ENCODE measurements at regions not wholly inside any gene's neighbourhood (a gene's known extent, or its start where the extent isn't known, plus 50 kb on each side); places are given as distances from the start of the nearest gene placed in this dataset.

DNA sequence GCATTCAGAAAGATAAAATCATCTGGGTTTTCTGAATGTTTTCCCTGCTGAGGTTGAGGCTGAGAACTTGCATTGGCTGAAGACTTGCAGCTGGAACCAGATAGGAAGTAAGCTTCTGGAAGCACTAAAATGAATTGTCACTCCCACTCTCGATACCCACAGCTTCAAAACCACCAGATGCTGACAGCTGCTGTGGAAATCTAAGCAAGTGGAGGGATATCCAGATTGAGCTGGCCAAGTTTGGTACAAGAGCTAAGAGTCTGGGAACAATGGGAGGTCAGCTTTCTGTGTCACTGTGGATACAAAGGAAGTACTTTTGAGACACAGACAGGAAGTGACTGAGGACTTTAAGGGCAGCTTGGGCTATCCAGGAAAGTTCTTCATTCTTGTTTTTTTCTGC, 51.3 kb upstream of the CD44 start:
- H3K9me3 ChIP-seq (ENCODE audit: control insufficient read depth, insufficient read depth, low read length), result no peaks in the 10 kb centered on the region
- no peak overlapping the region for H3K4me3 ChIP-seq (ENCODE audit: low read length)
- DNase-seq (peak in 1 of 2 donors; percentile 36), ATAC-seq (no peak)
- Mint-ChIP-seq H3K27ac (peak overlapping the region in 1 of 2 donors; percentile 54), H3K9me3 (no peaks in the 10 kb centered on the region), H3K4me1 (peaks cover 33 to 39% of the 10 kb centered on the region in 2 donors), H3K36me3 (no peaks in the 10 kb centered on the region), H3K27me3 (ENCODE audit: low read depth in 2 of 2) (peaks cover 0 to 4% of the 10 kb centered on the region in 2 donors), H3K4me3 (no peak overlapping the region)
- no peak overlapping the region for H3K27ac ChIP-seq (ENCODE audit: low read length)
- H3K27me3 ChIP-seq (ENCODE audit: control insufficient read depth, insufficient read depth, low read length), result no peaks in the 10 kb centered on the region
- no peaks in the 10 kb centered on the region for H3K36me3 ChIP-seq (ENCODE audit: control insufficient read depth, insufficient read depth, low read length)
- intact Hi-C loops (cut with micrococcal nuclease), result loop anchor here (10.0 kb wide), 1 partner anchor 433 kb away; no protein-coding TSS in a partner anchor
- WGBS (ENCODE audit: insufficient coverage), result no CpG with 5 or more reads among the region's 1 CpG
- H3K4me1 ChIP-seq (ENCODE audit: control insufficient read depth, insufficient read depth, low read length), result peaks cover 33% of the 10 kb centered on the region
- no peak for TF ChIP-seq CTCF (IDR thresholded peaks at IDR 0.05)

- Histone ChIP-seq H3K4me3 (ENCODE audit: low read length) (no peak overlapping the region), H3K9me3 (ENCODE audit: control insufficient read depth, insufficient read depth, low read length) (no peaks in the 10 kb centered on the region), H3K27ac (ENCODE audit: low read length) (no peak overlapping the region), H3K27me3 (ENCODE audit: control insufficient read depth, insufficient read depth, low read length) (no peaks in the 10 kb centered on the region), H3K36me3 (ENCODE audit: control insufficient read depth, insufficient read depth, low read length) (no peaks in the 10 kb centered on the region), H3K4me1 (ENCODE audit: control insufficient read depth, insufficient read depth, low read length) (peaks cover 28% of the 10 kb centered on the region)
- no peak for TF ChIP-seq CTCF (IDR thresholded peaks at IDR 0.05)
- no peak overlapping the region for H3K4me3 Mint-ChIP-seq
- no peaks in the 10 kb centered on the region for H3K9me3 Mint-ChIP-seq
- no peaks in the 10 kb centered on the region for H3K36me3 Mint-ChIP-seq
- peaks cover 27 to 33% of the 10 kb centered on the region in 2 donors for H3K4me1 Mint-ChIP-seq
- WGBS (ENCODE audit: insufficient coverage), result 78% methylated on average over 2 of the region's 2 CpGs
- H3K27me3 Mint-ChIP-seq (ENCODE audit: low read depth in 2 of 2), result peaks cover 0 to 4% of the 10 kb centered on the region in 2 donors
- H3K27ac Mint-ChIP-seq, result peak overlapping the region in 1 of 2 donors; percentile 54
- intact Hi-C loops (cut with micrococcal nuclease), result loop anchor here (10.0 kb wide), 1 partner anchor 433 kb away; no protein-coding TSS in a partner anchor
- ATAC-seq (no peak), DNase-seq (no peak)
Measured at GRCh38 chr11:35088226-35088625, 50.7 kb upstream of the CD44 start.

- no peaks in the 10 kb centered on the region for H3K9me3 Mint-ChIP-seq
- no peak for TF ChIP-seq CTCF (IDR thresholded peaks at IDR 0.05)
- Histone ChIP-seq H3K4me3 (ENCODE audit: low read length) (no peak overlapping the region), H3K36me3 (ENCODE audit: control insufficient read depth, insufficient read depth, low read length) (no peaks in the 10 kb centered on the region), H3K4me1 (ENCODE audit: control insufficient read depth, insufficient read depth, low read length) (peaks cover 23% of the 10 kb centered on the region), H3K27ac (ENCODE audit: low read length) (no peak overlapping the region), H3K27me3 (ENCODE audit: control insufficient read depth, insufficient read depth, low read length) (no peaks in the 10 kb centered on the region), H3K9me3 (ENCODE audit: control insufficient read depth, insufficient read depth, low read length) (no peaks in the 10 kb centered on the region)
- no peak for DNase-seq
- H3K4me3 Mint-ChIP-seq, result no peak overlapping the region
- peaks cover 23 to 28% of the 10 kb centered on the region in 2 donors for H3K4me1 Mint-ChIP-seq
- 91% methylated on average over 4 of the region's 4 CpGs for WGBS (ENCODE audit: insufficient coverage)
- H3K36me3 Mint-ChIP-seq, result no peaks in the 10 kb centered on the region
- intact Hi-C loops (cut with micrococcal nuclease), result loop anchor here (10.0 kb wide), 1 partner anchor 434 kb away; no protein-coding TSS in a partner anchor
- peak overlapping the region in 1 of 2 donors; percentile 28 for H3K27ac Mint-ChIP-seq
- ATAC-seq, result no peak
- peaks cover 0 to 4% of the 10 kb centered on the region in 2 donors for H3K27me3 Mint-ChIP-seq (ENCODE audit: low read depth in 2 of 2)
Measured at GRCh38 chr11:35088676-35089075, 50.3 kb upstream of the CD44 start.
